ENCODE measurements at regions not wholly inside any gene's neighbourhood (a gene's known extent, or its start where the extent isn't known, plus 50 kb on each side); places are given as distances from the start of the nearest gene placed in this dataset.

DNA sequence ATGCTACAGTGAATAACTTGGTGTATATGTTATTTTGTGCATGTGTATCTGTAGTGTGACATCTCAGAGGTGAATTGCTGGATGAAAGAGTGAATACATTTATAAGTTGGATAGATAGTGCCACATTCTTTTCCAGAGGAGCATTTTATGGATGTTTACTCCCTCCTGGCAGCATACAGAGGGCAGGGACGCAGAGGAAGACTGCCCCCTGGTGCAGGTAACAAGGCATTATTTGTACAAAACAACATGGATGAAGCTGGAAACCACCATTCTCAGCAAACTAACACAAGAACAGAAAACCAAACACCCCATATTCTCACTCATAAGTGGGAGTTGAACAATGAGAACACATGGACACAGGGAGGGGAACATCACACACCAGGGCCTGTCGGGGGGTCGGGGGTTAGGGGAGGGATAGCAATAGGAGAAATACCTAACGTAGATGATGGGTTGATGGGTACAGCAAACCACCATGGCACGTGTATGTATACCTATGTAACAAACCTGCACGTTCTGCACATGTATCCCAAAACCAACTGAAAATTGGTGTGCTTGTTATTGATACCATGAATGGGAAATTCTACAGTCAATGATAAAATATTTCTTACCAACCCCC, 57.9 kb upstream of the CTXND1 start:
- TF ChIP-seq, protein P1, sequence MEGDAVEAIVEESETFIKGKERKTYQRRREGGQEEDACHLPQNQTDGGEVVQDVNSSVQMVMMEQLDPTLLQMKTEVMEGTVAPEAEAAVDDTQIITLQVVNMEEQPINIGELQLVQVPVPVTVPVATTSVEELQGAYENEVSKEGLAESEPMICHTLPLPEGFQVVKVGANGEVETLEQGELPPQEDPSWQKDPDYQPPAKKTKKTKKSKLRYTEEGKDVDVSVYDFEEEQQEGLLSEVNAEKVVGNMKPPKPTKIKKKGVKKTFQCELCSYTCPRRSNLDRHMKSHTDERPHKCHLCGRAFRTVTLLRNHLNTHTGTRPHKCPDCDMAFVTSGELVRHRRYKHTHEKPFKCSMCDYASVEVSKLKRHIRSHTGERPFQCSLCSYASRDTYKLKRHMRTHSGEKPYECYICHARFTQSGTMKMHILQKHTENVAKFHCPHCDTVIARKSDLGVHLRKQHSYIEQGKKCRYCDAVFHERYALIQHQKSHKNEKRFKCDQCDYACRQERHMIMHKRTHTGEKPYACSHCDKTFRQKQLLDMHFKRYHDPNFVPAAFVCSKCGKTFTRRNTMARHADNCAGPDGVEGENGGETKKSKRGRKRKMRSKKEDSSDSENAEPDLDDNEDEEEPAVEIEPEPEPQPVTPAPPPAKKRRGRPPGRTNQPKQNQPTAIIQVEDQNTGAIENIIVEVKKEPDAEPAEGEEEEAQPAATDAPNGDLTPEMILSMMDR (IDR thresholded peaks at IDR 0.05; ENCODE audit: insufficient read depth, low read length), result no peak
- TF ChIP-seq POLR2AphosphoS5 (IDR thresholded peaks at IDR 0.05; ENCODE audit: low read depth), result no peak
- TF ChIP-seq, protein P2, sequence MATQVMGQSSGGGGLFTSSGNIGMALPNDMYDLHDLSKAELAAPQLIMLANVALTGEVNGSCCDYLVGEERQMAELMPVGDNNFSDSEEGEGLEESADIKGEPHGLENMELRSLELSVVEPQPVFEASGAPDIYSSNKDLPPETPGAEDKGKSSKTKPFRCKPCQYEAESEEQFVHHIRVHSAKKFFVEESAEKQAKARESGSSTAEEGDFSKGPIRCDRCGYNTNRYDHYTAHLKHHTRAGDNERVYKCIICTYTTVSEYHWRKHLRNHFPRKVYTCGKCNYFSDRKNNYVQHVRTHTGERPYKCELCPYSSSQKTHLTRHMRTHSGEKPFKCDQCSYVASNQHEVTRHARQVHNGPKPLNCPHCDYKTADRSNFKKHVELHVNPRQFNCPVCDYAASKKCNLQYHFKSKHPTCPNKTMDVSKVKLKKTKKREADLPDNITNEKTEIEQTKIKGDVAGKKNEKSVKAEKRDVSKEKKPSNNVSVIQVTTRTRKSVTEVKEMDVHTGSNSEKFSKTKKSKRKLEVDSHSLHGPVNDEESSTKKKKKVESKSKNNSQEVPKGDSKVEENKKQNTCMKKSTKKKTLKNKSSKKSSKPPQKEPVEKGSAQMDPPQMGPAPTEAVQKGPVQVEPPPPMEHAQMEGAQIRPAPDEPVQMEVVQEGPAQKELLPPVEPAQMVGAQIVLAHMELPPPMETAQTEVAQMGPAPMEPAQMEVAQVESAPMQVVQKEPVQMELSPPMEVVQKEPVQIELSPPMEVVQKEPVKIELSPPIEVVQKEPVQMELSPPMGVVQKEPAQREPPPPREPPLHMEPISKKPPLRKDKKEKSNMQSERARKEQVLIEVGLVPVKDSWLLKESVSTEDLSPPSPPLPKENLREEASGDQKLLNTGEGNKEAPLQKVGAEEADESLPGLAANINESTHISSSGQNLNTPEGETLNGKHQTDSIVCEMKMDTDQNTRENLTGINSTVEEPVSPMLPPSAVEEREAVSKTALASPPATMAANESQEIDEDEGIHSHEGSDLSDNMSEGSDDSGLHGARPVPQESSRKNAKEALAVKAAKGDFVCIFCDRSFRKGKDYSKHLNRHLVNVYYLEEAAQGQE (IDR thresholded peaks at IDR 0.05; ENCODE audit: insufficient replicate concordance, low read depth), result no peak

Measured in HL-60 (cell line).